Activated B cell treated with CpG ODN at 0.5 μM for 24 hours (primary cell): ENCODE measurements at regions not wholly inside any gene's neighbourhood (a gene's known extent, or its start where the extent isn't known, plus 50 kb on each side); places are given as distances from the start of the nearest gene placed in this dataset.

ENCODE experiments used
- ATAC-seq: fragments of 200-7000 bp; cut with Tn5 transposase; one replicate; pipeline ENCODE4 v1.10.0; 2021; ENCODE audit warnings: low read depth, mild to moderate bottlenecking, moderate library complexity
- CTCF ChIA-PET: fragments of 350-600 bp; sonication (Branson Sonifier 250); formaldehyde crosslinking; loops from one replicate; lab custom pipeline; 2021; ENCODE audit warnings: antibody characterized with exemption; lab: Charles Lee
- POLR2A ChIA-PET: fragments of 350-600 bp; sonication (Branson Sonifier 250); formaldehyde crosslinking; loops from one replicate; lab custom pipeline; 2021; ENCODE audit warnings: antibody characterized with exemption; lab: Charles Lee
- DNase-seq: peaks from one replicate; pipeline ENCODE4 v3.0.0; 2022
- H3K27ac Mint-ChIP-seq: one replicate; pipeline ENCODE4 v1.8.0; 2020; ENCODE audit warnings: mixed read lengths
- H3K27me3 Mint-ChIP-seq: one replicate; pipeline ENCODE4 v1.8.0; 2021; ENCODE audit warnings: mixed read lengths
- H3K36me3 Mint-ChIP-seq: one replicate; pipeline ENCODE4 v1.8.0; 2021; ENCODE audit warnings: low read depth, mixed read lengths
- H3K4me1 Mint-ChIP-seq: one replicate; pipeline ENCODE4 v1.8.0; 2021; ENCODE audit warnings: mixed read lengths
- H3K4me3 Mint-ChIP-seq: one replicate; pipeline ENCODE4 v1.8.0; 2020; ENCODE audit warnings: mild to moderate bottlenecking, mixed read lengths
- H3K9me3 Mint-ChIP-seq: one replicate; pipeline ENCODE4 v1.8.0; 2020; ENCODE audit warnings: mixed read lengths
- CTCF ChIP-seq: fragments of 200-600 bp; IDR thresholded peaks from one replicate; pipeline ENCODE4 v1.8.0; 2022; ENCODE audit warnings: antibody characterized with exemption, mild to moderate bottlenecking
- intact Hi-C: fragments of 100-400 bp; cut with micrococcal nuclease; formaldehyde crosslinking; loops from one replicate; pipeline ENCODE4 v1.15.1; 2024

GRCh38 chr10:28733245-28733644 lies 55.9 kb downstream of the BAMBI start:
- Mint-ChIP-seq H3K4me1 (no peaks in the 10 kb centered on the region), H3K27ac (no peak overlapping the region), H3K9me3 (peaks cover 13% of the 10 kb centered on the region), H3K4me3 (no peak overlapping the region), H3K27me3 (peaks cover 4% of the 10 kb centered on the region), H3K36me3 (no peaks in the 10 kb centered on the region)
- DNase-seq: no peak
- intact Hi-C loops: no loop called here
- CTCF ChIA-PET: no interaction called here
- POLR2A ChIA-PET: no interaction called here
- no peak for ATAC-seq
- no peak for TF ChIP-seq CTCF

DNA sequence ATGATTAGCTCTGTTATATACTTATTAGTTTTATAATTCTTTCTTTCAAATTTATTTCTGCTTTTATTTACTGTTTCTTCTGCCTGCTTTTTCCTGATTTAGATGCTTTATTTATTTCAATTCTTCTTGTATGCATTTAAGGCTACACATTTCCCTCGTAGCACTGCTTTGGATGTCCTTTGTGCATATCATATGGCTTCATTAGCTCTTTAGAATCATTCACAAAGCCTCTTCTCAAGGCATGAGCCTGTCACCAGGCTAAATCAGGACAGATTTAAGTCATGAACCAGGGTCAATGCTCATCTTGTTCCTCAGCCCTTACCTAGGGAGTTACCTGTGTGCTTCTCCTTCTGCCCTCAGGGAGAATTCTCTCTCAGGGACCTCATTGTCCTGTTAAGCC lies 56.3 kb downstream of the BAMBI start:
- Mint-ChIP-seq H3K27ac (no peak overlapping the region), H3K36me3 (no peaks in the 10 kb centered on the region)
- CTCF ChIA-PET: no interaction called here

DNA sequence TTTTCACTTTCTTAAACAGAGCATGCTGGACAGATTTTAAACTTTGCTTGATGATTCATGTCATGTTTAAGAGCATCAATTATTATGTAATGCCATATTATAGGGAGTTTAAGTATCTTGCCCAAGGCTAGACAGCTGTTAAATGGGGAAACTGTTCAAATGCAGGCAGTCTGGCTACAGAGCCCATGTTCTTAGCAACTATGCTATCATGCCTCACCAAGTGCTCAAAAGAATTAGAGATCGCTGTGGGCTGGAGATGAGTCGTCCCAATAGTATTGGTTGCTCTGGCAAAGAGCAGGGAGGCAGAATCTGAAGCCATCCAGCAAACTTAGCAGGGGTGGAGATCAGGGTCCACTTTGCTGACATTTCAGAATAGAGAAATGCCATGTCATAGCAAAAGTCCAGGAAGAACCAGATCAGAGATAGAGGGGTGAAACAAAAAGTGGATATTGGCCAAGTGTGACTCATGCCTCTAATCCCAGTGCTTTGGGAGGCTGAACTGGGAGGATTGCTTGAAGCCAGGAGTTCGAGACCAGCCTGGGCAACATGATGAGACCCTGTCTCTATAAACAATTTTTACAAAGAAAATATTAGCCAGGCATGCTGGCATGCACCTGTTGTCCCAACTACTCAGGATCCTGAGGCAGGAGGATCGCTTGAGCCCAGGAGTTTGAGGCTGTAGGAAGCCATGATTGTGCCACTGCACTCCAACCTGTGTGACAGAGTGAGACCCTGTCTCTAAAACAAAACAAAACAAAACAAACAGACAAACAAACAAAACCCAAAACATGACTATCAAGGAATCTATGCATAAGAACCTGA lies 57.8 kb downstream of the BAMBI start:
- Mint-ChIP-seq H3K27me3 (peaks cover 4% of the 10 kb centered on the region), H3K9me3 (peaks cover 13% of the 10 kb centered on the region), H3K4me3 (no peak overlapping the region), H3K27ac (no peak overlapping the region), H3K36me3 (no peaks in the 10 kb centered on the region), H3K4me1 (no peaks in the 10 kb centered on the region)
- no peak for ATAC-seq
- intact Hi-C loops: no loop called here
- TF ChIP-seq CTCF: no peak
- POLR2A ChIA-PET: no interaction called here
- no peak for DNase-seq
- CTCF ChIA-PET: no interaction called here

More for the DNA sequence above, 56.3 kb downstream of the BAMBI start:
- DNase-seq (no peak), ATAC-seq (no peak)
- no peak for TF ChIP-seq CTCF
- Mint-ChIP-seq H3K27me3 (peaks cover 4% of the 10 kb centered on the region), H3K4me1 (no peaks in the 10 kb centered on the region), H3K4me3 (no peak overlapping the region), H3K9me3 (peaks cover 13% of the 10 kb centered on the region)
- POLR2A ChIA-PET: no interaction called here
- intact Hi-C loops: no loop called here

- ATAC-seq (no peak), DNase-seq (no peak)
- ChIA-PET CTCF (no interaction called here), POLR2A (no interaction called here)
- Mint-ChIP-seq H3K36me3 (no peaks in the 10 kb centered on the region), H3K4me3 (no peak overlapping the region), H3K4me1 (no peaks in the 10 kb centered on the region), H3K27ac (no peak overlapping the region), H3K27me3 (peaks cover 4% of the 10 kb centered on the region), H3K9me3 (peaks cover 13% of the 10 kb centered on the region)
- intact Hi-C loops: no loop called here
- no peak for TF ChIP-seq CTCF
Measured at GRCh38 chr10:28737096-28737495, 59.8 kb downstream of the BAMBI start.

GRCh38 chr10:28738200-28738599 lies 60.9 kb downstream of the BAMBI start:
- no peaks in the 10 kb centered on the region for H3K4me1 Mint-ChIP-seq
- intact Hi-C loops: no loop called here
- no peaks in the 10 kb centered on the region for H3K36me3 Mint-ChIP-seq
- peaks cover 2% of the 10 kb centered on the region for H3K27me3 Mint-ChIP-seq
- TF ChIP-seq CTCF: no peak
- H3K4me3 Mint-ChIP-seq: no peak overlapping the region
- ChIA-PET POLR2A (no interaction called here), CTCF (no interaction called here)
- no peak for ATAC-seq
- DNase-seq: no peak
- H3K27ac Mint-ChIP-seq: no peak overlapping the region
- H3K9me3 Mint-ChIP-seq: peaks cover 6% of the 10 kb centered on the region
